Femur (tissue), 1 donor: ENCODE measurements at regions not wholly inside any gene's neighbourhood (a gene's known extent, or its start where the extent isn't known, plus 50 kb on each side); places are given as distances from the start of the nearest gene placed in this dataset.
"Not testable (repeated sequence)": the region's sequence is repeated elsewhere in the genome, so short reads cannot be mapped to it uniquely, and the experiment has no call there.

Source experiments
- DNase-seq: peaks from one replicate; pipeline ENCODE4 v3.0.0-alpha.2; 2017

DNA sequence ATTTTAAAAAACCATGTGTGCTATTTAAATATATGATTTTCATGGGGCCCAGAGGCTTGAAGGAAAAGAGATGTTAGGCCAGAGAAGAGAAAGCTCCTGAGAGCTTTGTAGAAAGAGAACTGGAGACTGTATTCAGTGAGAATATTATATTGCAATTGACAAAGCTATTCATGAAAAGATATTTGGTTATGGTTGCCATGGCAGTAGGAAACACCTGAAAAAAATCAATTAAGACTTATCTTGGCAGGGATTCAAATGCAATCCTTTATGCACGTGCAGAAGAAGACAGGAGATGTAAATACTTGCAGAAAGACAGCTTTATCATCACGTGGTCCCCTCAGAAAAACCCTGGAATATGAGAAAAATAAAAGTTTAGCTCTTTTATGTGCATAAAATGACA is 636.0 kb upstream of the TBL1XR1 start:
- no peak for DNase-seq

DNA sequence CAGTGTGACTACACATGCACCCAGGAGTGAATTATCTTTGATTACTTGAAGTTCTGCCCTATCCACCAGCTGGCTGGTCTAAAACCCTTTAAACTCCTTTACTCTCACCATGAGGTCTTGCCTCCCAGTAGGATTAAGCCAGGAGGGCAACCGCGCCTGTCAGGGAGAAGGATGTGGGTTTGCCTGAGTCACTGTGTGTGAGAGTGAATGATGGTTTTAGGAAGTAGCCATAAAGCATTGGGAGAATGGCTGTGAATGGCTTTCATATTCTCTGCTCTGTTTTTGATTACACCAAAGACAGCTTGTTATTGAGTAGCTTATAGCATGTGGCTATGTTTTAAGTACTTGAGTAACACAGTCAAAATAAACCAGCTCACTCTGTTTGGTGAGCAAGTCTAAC is 637.7 kb upstream of the TBL1XR1 start:
- DNase-seq = no peak

DNA sequence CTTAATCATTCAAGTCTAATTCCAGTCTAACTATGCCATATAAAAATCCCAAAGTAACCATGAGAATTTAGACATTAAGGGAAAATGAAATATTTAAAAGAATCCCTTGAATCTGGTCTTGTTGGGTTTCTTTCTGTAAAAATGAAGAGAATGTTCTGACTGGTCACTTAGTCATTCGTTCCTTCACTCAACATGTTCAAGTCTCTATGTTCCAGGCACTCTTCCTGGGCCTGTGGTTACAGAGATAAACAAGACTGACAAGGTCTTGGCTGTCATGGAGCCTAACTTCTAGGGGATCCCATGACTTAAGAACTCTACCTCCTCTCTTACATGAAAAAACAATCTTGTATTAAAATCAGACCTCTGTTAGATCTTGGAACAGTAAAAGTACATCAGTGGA is 638.6 kb upstream of the TBL1XR1 start:
- DNase-seq = no peak

DNA sequence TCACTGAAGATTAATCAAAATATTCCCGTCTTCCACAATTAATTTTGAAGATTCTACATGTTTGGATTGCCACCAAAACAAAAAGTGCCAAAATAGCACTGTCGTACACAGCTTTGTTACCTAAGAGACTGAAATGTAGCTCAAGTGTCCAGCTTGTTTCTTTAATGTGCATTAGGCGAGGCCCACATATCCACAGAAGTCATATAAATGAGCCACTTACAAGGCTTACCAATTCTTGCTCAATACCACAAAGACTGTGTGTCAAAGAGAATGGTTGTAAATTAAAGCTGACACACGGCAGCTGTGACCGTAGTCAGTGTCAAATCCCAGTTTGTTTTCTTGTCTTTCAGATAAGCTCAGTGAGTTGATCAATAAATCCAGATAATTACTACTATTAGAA is 639.4 kb upstream of the TBL1XR1 start:
- DNase-seq = no peak

DNA sequence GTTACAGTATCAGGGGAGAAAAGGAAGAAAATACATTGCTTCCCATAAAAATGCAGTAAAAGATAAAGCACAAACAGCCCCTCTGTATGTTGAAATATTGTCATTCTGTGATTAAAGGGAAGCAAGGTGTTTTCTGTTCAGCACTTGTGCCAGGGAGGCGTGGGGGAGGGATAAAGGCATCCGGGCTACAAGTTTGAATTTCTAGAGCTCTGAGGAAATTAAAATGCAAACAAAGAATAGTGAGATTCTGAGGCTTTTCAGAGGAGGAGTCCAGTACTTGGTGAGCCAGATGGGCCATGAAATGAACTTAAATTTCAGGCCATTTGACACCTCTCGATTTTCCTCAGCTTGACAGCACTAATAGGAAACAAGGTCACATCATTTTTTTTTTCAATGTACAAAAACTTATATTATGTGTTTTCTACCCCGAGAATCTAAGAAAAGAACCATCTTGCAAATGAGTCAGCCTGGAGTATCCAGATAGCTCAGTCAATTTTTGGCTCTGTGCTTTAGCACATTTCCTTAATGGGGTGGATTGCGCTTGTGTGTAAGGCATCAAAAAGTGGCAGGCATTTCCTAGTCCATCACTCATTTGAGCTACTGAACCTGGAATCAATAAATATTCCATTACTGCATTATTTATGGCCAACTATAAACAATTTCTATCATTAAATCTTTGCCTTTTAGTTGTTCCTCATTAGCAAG is 640.8 kb upstream of the TBL1XR1 start:
- no peak for DNase-seq

DNA sequence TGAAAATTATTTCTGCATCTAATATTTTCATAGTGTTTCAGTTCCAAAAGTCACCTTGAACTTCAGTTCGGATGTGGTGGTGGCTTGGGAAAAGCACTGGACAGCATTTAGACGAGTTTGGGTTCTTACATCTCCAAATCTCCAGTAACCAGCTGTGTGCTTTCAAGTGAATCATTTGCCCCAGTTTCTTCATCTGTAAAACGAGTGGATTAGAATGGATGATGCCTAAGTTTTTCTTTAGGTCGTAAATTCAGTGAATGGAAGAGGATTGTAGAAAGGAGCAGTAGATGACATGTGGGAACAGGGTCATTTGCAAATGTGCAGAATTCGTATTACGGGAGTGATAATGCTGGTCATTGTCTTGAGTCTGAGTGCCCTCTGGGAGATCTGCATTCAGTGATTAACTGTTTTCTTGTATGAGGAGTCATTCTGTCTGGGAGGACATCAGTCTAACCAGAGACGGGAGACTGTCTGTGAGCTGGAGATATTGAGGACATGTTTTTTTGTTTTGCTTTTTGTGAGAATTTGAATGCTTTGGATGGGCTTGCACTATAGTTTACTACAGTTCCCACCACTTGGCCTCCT is 641.6 kb upstream of the TBL1XR1 start:
- no peak for DNase-seq

DNA sequence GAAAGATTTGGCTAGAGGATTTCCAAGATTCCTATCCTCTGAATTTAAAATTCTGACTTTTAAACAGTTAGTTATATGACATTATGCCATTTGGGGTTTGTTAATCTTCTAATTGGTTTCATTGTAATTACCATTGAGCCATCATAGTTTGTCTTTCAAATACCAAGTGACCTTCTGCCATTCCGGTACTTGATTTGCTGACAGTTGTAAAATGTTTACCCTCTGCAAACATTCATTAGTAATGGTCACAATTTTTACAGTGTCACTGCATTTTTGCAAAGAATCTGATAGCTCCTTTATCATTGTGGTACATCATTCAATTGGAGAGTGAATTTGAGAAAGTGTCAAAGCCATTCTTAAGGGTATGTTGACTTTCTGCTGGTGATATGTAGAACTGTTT is 645.0 kb upstream of the TBL1XR1 start:
- DNase-seq = no peak

DNA sequence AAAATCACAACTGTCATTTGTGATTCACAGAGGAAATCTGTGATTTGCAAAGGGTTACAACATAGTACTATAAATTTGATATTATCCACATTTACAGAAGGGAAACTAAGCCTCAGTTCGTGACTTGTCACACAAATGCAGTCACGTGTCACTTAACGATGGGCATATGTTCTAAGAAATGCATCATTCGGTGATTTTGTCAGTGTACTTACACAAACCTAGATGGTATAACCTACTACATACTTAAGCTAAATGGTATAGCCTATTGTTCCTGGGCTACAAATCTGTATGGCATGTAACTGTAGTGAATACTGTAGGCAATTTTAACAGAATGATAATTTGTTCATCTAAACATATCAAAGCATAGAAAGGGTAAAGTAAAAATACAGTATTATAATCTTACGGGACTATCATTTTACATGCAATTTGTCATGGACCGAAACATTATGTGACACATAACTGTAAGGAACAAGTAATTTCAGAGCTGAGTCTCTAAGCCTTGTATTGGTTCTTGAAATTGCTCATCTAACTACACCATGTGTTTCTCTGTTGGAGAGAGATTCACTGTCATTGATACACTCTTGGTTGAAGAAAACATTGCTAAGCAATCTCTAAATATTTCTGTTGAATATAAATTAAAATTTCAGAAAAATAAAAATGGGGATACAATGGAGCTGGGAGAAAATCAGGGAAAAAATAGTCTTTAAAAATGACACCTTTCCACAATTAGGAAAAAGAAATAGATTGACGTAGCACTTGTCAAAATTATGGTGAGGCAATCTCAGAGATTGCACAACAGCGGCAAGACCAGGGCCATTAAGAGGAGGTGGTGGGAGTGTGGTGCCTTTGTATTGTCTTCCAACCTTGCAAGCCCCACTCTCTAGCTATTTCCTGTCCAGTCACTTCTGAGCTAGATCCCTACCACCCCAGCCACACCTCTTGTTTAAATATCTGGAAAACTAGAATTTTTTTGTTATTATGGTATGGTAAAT is 645.8 kb upstream of the TBL1XR1 start:
- no peak for DNase-seq

DNA sequence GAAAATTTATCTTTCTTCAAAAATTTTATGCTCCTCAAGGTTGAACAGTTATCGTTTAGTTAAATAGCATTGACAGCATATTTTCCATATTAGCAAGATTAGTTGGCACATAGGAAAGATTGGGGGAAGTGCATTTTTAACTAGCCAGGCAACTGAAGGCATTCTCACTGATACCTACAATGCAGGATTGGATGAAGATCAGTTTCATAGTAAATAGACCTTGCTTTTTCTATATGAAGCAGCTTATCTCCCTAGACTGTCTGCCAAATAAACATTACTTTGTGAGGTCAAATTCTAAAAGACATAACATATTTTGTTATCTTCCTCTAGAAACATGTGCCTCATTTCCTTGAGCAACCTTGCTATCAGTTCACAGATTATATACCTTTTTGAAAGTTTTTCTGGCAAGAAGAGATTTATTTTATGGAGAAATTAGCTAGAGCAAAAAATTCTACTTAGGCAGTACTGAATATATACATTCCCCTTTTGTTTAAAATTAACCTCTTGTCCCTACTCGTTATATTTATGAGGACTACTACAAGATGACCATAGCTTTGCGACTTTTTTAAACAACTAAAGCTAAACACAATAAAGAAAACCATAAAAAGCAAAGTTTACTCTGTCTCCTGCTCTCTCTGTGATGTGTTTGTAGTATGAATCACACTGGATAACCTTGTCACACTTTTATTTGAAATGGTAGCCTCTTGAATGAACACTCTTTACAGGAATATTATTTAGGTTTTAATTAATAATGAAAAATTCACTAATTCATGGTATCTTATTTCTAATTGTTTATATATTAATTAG is 654.9 kb upstream of the TBL1XR1 start:
- DNase-seq = no peak

DNA sequence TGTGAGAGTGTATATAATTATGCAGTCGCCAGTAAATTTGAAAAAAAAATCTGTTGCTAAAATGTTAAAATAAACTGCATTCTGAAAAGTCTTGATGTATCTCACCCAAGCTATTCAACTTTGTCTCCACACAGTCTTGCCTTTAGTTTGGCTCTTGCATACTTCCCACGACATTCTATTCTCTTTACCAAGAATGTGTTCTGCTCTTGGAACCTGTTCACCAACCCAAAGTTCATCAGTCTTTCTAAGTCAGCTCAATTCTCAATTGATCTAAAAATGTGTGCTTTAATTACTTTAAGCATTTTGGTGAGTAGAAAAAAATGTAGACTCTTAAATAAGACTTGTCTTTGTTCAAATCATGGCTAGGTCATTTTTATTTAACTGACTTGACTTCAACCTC is 657.7 kb upstream of the TBL1XR1 start:
- no peak for DNase-seq

DNA sequence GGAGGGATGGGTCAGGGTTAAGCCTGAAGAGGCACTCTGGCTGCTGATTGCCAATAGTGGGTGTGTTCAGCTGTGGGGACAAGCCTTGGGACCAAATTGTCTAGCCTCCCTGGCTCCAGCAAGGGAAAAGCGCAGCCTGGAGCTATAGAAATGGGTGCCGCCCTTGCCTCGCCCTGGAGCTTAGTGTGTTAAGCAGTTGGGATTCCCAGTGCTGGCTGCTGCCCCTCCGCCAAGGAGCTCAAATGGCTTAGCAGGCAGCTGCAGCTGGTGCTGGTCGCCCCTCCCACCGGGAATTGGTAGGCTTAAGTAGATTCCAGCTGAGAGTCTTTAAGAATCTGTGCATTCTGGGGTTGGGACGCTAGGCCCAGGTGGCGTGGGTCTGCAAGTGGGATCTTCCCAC is 662.9 kb upstream of the TBL1XR1 start:
- peak; percentile 19 for DNase-seq

DNA sequence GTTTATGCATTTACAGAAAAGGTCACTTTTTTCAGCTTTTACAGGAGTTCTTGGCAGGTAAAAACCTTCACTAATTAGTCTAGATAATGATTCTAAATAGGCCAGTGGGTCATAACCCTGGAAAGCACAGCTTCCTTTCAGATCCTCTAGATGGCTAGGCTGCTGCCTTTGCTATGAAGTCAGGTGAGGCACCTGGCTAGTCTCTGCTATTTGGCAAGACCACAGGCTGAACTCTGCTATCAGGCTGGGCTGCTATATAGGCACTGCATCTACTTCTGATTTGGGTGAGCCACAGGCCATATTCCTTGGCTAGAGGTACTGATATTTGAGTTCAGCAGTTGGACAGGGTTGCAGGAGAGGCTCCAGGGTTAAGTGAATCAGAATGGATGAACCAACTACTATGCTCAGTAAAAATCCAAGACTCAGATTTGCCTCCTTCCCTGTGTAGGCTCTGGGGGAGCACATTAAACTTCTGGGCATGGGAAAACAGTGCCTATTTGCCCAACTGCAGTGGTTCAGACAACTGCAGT is 665.7 kb upstream of the TBL1XR1 start:
- DNase-seq = no peak

DNA sequence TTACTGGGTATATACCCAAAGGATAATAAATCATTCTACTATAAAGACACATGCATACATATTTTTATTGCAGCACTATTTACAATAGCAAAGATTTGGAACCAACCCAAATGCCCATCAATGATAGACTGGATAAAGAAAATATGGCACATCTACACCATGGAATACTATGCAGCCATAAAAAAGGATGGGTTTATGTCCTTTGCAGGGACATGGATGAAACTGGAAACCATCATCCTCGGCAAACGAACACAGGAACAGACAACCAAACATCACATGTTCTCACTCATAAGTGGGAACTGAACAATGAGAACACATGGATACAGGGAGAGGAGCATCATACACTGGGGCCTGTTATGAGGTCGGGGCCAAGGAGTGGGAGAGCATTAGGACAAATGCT is 665.0 kb upstream of the KCNMB2 start:
- not testable (repeated sequence) for DNase-seq

DNA sequence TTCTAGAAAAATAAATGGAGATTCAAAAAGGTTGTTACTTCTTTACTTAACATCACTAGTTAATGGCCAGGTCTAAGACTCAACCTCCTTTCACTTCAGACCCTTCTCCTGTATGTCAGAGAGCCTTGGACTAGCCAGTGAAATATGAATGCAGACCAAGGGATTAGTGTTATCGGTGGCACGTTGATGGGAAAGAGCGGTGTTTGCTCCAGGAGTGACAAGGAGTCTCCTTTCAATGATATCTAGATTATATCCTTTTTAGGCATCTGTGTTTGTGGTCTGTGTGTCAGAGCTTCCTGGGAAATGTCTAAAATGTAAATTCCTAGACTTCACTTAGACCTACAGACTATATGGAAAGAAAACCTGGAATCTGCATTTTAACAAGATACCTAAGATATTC is 658.0 kb upstream of the KCNMB2 start:
- DNase-seq = no peak

DNA sequence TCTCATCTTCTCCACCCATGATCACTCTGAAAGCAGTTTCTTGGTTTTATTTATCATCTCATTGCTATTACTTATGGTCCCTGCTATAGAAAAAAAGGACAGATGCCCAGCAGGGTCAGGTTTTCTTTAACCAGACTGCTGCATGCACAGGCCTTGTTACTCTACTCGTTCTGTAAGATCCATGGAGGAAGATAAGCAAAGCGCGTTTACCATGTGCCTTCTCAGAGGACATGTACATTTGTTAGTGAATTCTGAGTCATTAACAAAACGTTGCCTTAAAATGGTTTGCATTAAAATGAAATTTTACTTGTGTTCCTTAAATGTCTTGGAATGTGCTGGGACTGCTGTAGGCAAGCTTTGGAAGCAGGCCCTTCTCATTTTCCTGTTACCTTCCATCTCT is 657.3 kb upstream of the KCNMB2 start:
- no peak for DNase-seq

DNA sequence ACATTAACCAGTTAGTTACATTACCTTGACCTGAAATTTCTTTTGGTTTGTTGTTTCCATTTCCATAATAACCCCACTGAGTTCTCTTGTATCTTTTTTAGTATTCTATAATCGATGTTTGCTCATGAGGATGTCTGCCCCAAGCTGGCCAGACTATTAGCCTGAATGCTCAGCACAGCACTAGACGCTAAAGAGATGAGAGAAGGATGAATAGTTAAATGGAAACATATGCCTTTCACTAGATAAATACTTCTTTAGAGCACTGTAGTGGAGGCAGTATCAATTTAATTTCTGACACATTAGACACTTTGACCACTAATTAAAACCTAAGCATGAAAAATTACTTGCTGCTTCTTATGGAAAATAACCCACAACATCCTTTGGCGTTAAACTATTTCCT is 654.9 kb upstream of the KCNMB2 start:
- no peak for DNase-seq

DNA sequence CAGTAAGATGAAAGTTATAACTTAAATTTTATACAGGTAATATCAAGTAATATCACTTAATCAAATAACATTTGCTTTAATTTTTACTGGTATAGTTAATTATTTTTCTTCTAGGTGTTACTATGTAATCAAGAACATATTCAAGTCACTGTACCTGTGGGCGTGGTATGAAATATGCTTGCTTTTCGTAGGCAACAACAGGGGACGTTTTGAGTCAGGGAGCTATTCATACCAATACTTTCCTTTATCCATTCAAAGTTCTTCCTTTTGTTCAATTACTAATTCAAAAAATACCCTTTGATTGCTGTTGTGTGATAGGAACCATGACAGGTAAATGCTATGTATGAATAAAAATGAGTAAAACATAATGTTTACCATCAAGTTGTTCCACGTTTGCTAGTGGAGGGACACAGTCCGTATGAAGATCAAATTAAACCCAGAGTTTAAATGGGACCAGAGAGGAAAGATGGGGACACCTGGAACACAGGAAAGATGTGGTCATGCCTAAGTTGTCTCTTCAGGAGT is 654.0 kb upstream of the KCNMB2 start:
- DNase-seq = no peak

DNA sequence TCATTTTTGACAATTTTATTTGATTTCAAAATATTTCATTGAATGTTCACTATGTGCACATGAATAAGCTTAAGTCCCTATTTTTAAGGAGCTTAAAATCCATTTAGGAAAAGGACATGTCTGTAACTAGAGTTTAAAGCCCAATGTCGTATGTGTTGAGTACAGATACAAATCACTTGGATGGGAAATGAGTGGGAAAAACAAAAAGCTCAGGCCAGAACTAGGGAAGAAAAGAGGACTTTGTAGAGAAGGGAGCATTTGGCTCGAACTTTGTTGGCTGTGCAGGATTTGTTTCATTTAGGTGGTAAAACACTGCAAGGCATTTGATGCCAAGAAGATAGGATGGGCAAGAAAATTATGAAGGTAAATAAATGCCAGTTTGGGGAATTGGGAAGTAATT is 653.1 kb upstream of the KCNMB2 start:
- no peak for DNase-seq

DNA sequence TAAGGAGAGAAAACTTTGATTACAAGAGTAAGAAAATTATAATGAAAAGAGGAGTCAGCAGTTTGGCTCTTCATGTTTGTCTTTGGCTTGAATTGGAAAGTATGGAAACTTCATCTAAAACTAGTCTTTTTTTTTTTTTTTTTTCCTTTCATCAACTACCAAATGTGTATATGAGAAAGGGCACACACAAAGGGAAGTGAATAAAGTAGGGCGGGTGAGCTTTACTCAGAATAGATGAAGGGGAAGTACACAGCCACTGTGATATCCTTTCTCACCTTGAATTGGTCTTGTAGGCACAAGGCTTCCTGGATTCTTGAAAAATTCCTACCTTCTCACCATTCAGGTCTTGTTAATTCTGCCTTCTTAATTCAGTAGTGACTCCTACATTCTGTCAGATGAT is 652.3 kb upstream of the KCNMB2 start:
- DNase-seq = no peak

DNA sequence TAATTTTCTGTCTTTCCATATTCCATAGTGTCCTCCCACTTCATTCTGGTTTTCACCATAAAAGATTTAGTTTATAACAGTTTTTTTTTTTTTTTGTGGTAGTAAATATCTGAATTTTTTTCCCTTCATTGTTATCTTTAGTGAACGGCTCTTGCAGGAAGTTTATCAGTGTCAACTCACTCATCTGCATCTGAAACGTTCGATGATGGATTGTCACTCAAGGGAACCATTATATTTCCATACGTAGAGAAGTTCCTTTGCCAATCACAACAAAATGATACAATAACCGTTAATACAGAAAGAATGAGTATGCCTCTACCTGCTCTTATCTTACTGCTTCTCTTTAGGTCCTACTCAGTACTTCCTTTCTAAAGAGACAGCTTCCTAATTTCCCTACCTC is 651.2 kb upstream of the KCNMB2 start:
- no peak for DNase-seq

DNA sequence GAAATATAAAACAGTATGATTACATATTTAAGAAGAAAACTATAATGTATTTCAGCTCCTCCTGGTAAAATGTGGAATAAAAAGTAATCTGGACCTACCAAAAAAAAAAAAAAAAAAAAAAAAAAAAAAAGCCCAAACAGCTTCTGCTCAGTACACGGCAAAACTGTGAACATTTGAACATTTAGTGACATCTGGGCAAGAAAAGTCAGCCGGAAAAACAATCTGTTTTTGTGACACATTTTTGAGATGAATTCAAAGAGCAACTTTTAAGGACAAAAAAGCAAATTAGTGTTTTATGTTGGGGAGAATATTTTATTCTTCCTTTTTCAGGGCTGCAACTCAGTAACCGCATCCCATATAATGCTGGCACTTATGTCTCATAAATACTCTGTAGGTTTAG is 649.7 kb upstream of the KCNMB2 start:
- no peak for DNase-seq

DNA sequence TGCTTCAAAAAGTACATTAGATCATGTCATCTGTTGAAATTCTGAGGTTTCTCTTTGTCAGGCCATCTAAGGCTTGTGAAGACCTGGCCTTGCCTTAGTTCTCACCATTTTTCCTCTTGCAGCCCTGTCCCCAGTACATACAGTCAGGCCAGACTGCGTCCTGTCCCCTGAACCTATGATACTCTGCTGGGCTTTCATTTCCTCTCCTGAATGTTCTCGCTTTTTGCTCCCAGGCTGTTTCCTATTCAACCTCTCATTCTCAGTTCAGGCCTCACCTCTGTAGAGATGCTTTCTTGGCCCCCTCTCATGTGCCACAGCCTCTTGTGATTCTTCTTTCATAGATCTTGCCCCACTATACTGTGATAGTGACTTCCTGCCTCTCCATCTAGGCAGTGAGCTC is 648.8 kb upstream of the KCNMB2 start:
- no peak for DNase-seq

DNA sequence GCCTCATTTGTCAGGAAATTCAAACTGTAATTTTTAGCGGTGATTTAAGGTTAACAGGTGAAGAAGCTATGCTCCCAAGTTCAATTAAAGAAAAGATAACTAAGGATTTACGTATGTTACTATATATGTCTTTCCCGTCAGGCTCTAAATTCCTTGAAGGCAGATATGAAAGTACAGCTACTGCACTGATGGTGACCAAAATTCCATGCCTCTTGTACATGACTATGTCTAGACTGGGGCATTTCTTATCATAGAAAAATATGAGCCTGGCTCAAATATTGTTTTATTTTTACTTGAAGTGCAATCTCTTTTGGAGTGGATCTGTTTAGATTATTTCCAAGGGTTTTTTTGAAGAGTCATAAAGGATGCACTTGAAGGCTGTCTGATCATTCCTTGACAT is 647.1 kb upstream of the KCNMB2 start:
- no peak for DNase-seq
